Stimulated activated naive CD4-positive, alpha-beta T cell (primary cell): ENCODE measurements at regions not wholly inside any gene's neighbourhood (a gene's known extent, or its start where the extent isn't known, plus 50 kb on each side); places are given as distances from the start of the nearest gene placed in this dataset.
"Not testable (repeated sequence)": the region's sequence is repeated elsewhere in the genome, so short reads cannot be mapped to it uniquely, and the experiment has no call there.

Source experiments
- DNase-seq, 6 experiments: peaks; one replicate each; lab custom pipeline; 2025; lab: John Stamatoyannopoulos, UW

GRCh38 chr1:5766996-5767395 is 225.2 kb downstream of the NPHP4 start:
- DNase-seq = not testable (repeated sequence)

GRCh38 chr1:5765997-5766913 is 226.0 kb downstream of the NPHP4 start:
- DNase-seq = no peak

GRCh38 chr1:5765483-5765882 is 226.7 kb downstream of the NPHP4 start:
- DNase-seq = no peak

- DNase-seq = no peak
These were observed 227.3 kb downstream of the NPHP4 start for GRCh38 chr1:5764959-5765358.

GRCh38 chr1:5764464-5764863 is 227.8 kb downstream of the NPHP4 start:
- DNase-seq = no peak

- no peak for DNase-seq
These were observed 228.4 kb downstream of the NPHP4 start for GRCh38 chr1:5763696-5764370.

- DNase-seq = no peak
These were observed 233.2 kb downstream of the NPHP4 start for GRCh38 chr1:5758859-5759578.

- DNase-seq = no peak
These were observed 234.0 kb downstream of the NPHP4 start for GRCh38 chr1:5758000-5758858.

- no peak for DNase-seq
These were observed 234.9 kb downstream of the NPHP4 start for GRCh38 chr1:5757187-5757805.

- DNase-seq = no peak
These were observed 235.6 kb downstream of the NPHP4 start for GRCh38 chr1:5756434-5757186.

GRCh38 chr1:5755552-5756125 is 236.6 kb downstream of the NPHP4 start:
- DNase-seq = no peak

- no peak for DNase-seq
These were observed 237.2 kb downstream of the NPHP4 start for GRCh38 chr1:5754817-5755551.

- DNase-seq = no peak
These were observed 238.4 kb downstream of the NPHP4 start for GRCh38 chr1:5753549-5754421.

GRCh38 chr1:5752746-5753548 is 239.3 kb downstream of the NPHP4 start:
- DNase-seq = no peak

- DNase-seq = no peak
These were observed 240.1 kb downstream of the NPHP4 start for GRCh38 chr1:5751833-5752745.

GRCh38 chr1:5751163-5751540 is 241.1 kb downstream of the NPHP4 start:
- no peak for DNase-seq
